ENCODE measurements at regions not wholly inside any gene's neighbourhood (a gene's known extent, or its start where the extent isn't known, plus 50 kb on each side); places are given as distances from the start of the nearest gene placed in this dataset.

DNA sequence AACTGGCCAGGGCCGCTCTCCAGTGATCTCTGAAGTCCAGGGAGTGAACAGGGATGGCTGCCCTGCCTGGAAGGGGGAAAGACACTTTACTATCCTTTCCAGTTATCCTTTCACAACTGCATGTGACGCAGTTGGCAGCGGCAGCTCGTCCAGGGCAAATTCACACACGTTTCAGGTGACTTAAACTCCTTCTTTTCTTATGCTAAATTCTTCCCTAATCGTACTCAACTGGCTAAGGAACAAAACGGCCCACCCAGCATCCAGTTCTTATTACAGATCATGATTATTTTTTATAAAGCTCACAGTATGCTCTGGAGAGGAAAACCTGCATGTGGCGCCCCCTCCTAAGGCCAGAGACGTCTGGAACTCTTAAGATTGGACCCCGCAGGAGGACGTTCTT, 767.1 kb downstream of the UQCRFS1 start:
- Mint-ChIP-seq H3K36me3 (ENCODE audit: insufficient read depth, unreplicated experiment) (no peaks in the 10 kb centered on the region), H3K27me3 (ENCODE audit: insufficient read depth, unreplicated experiment) (no peaks in the 10 kb centered on the region), H3K4me3 (ENCODE audit: unreplicated experiment) (no peak overlapping the region), H3K27ac (ENCODE audit: low read depth, unreplicated experiment) (no peak overlapping the region), H3K9me3 (ENCODE audit: unreplicated experiment) (peaks cover 45% of the 10 kb centered on the region), H3K4me1 (ENCODE audit: insufficient read depth, unreplicated experiment) (no peaks in the 10 kb centered on the region)
- ChIA-PET POLR2A (no interaction called here), CTCF (no interaction called here)
- TF ChIP-seq, protein P1, sequence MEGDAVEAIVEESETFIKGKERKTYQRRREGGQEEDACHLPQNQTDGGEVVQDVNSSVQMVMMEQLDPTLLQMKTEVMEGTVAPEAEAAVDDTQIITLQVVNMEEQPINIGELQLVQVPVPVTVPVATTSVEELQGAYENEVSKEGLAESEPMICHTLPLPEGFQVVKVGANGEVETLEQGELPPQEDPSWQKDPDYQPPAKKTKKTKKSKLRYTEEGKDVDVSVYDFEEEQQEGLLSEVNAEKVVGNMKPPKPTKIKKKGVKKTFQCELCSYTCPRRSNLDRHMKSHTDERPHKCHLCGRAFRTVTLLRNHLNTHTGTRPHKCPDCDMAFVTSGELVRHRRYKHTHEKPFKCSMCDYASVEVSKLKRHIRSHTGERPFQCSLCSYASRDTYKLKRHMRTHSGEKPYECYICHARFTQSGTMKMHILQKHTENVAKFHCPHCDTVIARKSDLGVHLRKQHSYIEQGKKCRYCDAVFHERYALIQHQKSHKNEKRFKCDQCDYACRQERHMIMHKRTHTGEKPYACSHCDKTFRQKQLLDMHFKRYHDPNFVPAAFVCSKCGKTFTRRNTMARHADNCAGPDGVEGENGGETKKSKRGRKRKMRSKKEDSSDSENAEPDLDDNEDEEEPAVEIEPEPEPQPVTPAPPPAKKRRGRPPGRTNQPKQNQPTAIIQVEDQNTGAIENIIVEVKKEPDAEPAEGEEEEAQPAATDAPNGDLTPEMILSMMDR (IDR thresholded peaks at IDR 0.05; ENCODE audit: unreplicated experiment) = no peak
- DNase-seq (ENCODE audit: unreplicated experiment) = no peak
- intact Hi-C loops (cut with micrococcal nuclease) = no loop called here
- no TSS peak for BruUV-seq (replicated peaks)

DNA sequence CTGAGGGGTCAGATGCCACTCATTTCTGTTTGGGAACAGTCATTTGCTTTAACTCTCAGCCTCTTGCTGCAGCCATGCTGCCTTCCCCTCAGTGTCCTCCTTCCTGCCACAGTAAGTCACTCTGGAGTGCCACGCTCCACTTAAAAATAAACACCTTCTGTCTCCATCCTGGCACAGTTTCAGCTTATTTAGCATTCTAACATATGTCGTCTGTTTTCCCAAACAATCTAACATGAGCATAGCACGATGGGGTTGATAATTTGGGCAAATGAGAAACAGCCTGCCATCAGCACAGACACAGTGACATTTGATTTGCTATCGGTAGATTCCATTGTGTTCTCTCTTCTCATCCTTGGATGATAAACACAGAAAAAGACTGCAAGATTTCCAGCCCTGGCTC, 768.6 kb downstream of the UQCRFS1 start:
- CTCF ChIA-PET = no interaction called here
- intact Hi-C loops (cut with micrococcal nuclease) = no loop called here
- H3K27ac Mint-ChIP-seq (ENCODE audit: low read depth, unreplicated experiment) = no peak overlapping the region
- no peaks in the 10 kb centered on the region for H3K4me1 Mint-ChIP-seq (ENCODE audit: insufficient read depth, unreplicated experiment)
- H3K36me3 Mint-ChIP-seq (ENCODE audit: insufficient read depth, unreplicated experiment) = no peaks in the 10 kb centered on the region
- POLR2A ChIA-PET = interaction anchor here (0.6 kb wide), 1 partner anchor 449 kb away, joined by 3 read pairs; no protein-coding TSS in a partner anchor
- no peaks in the 10 kb centered on the region for H3K27me3 Mint-ChIP-seq (ENCODE audit: insufficient read depth, unreplicated experiment)
- TF ChIP-seq, protein P1 (IDR thresholded peaks at IDR 0.05; ENCODE audit: unreplicated experiment) = no peak
- no peak overlapping the region for H3K4me3 Mint-ChIP-seq (ENCODE audit: unreplicated experiment)
- no TSS peak for BruUV-seq (replicated peaks)
- no peak for DNase-seq (ENCODE audit: unreplicated experiment)
- H3K9me3 Mint-ChIP-seq (ENCODE audit: unreplicated experiment) = peaks cover 45% of the 10 kb centered on the region

DNA sequence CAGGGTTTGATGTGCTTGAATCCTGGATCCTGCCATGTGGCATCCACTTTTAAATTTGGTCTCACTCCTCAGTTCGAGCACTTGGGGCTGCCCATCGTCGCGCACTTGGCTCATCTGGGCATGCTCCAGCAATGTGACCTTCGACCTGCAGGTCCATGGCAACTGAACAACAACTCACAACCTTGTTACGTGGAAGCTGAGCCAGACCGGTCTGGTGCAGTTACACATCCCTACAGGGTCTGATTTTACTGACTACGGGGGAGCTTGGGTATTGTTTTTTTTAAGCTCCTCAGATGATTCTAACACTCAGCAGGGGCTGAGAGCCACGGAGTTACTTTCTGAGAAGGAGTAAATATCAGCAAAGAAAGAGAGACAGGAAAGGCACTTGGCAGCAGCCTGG, 769.6 kb downstream of the UQCRFS1 start:
- TF ChIP-seq, protein P1 (IDR thresholded peaks at IDR 0.05; ENCODE audit: unreplicated experiment) = no peak
- Mint-ChIP-seq H3K27ac (ENCODE audit: low read depth, unreplicated experiment) (no peak overlapping the region), H3K27me3 (ENCODE audit: insufficient read depth, unreplicated experiment) (no peaks in the 10 kb centered on the region), H3K4me1 (ENCODE audit: insufficient read depth, unreplicated experiment) (no peaks in the 10 kb centered on the region), H3K36me3 (ENCODE audit: insufficient read depth, unreplicated experiment) (no peaks in the 10 kb centered on the region), H3K4me3 (ENCODE audit: unreplicated experiment) (no peak overlapping the region), H3K9me3 (ENCODE audit: unreplicated experiment) (peaks cover 45% of the 10 kb centered on the region)
- BruUV-seq (replicated peaks) = no TSS peak
- ChIA-PET CTCF (no interaction called here), POLR2A (no interaction called here)
- no peak for DNase-seq (ENCODE audit: unreplicated experiment)
- intact Hi-C loops (cut with micrococcal nuclease) = no loop called here

DNA sequence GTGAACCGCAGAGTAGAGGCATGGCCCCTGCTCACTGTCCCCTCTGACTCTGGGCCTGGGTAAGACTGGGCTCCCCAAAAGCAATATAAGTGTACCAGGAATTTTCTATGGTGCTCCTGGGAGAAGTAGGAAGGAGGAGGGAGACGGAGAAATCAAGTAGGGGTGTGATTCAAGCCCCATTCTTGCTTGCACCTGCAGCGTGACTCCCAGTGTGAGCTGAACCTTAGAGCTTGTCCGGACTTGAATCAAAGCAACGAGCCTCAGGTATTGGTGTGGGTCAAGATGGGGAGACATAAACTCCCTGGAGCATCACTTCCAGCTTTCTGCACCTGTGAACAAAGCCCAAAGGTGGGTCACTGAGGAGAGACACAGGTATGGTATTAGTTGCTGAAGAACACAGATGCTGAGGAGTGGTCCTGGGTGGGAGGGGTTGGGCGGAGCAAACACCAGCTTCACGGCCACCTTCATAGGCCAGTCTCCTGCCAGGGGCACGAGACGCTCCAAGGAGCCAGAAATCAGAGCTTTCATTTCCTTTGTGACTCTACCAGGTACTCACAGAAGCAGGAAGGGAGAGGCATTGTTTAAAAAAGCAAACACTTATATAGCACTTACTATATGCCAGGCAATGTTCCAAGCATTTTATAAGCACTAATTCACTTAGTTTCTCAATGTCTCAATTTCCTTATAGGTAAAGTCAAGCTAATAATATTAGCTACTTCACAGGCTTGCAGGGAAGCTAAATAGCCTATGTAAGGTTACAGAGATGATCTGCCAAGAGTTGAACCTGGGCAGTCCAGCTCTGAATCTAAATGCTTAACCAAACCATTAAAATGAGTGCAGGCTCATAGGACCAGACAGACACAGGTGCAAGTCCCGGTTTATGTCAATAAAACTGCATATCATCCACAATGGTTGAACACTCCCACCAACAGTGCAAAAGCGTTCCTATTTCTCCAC, 775.3 kb downstream of the UQCRFS1 start:
- BruUV-seq (replicated peaks) = no TSS peak
- intact Hi-C loops (cut with micrococcal nuclease) = no loop called here
- Mint-ChIP-seq H3K4me1 (ENCODE audit: insufficient read depth, unreplicated experiment) (no peaks in the 10 kb centered on the region), H3K4me3 (ENCODE audit: unreplicated experiment) (no peak overlapping the region), H3K9me3 (ENCODE audit: unreplicated experiment) (peaks cover 37% of the 10 kb centered on the region), H3K27ac (ENCODE audit: low read depth, unreplicated experiment) (no peak overlapping the region), H3K36me3 (ENCODE audit: insufficient read depth, unreplicated experiment) (no peaks in the 10 kb centered on the region), H3K27me3 (ENCODE audit: insufficient read depth, unreplicated experiment) (no peaks in the 10 kb centered on the region)
- DNase-seq (ENCODE audit: unreplicated experiment) = no peak
- TF ChIP-seq, protein P1 (IDR thresholded peaks at IDR 0.05; ENCODE audit: unreplicated experiment) = no peak
- CTCF ChIA-PET = no interaction called here
- POLR2A ChIA-PET = no interaction called here
